NB4 (cell line): ENCODE measurements at regions not wholly inside any gene's neighbourhood (a gene's known extent, or its start where the extent isn't known, plus 50 kb on each side); places are given as distances from the start of the nearest gene placed in this dataset.

ENCODE experiments used
- CTCF ChIP-seq: IDR thresholded peaks from one replicate; pipeline ENCODE4 v1.5.1; 2012; ENCODE audit warnings: low read depth, low read length
- MYC ChIP-seq: IDR thresholded peaks from 2 replicates; pipeline ENCODE4 v1.6.1; 2011; ENCODE audit warnings: low read depth, low read length
- POLR2A ChIP-seq: IDR thresholded peaks from 2 replicates; pipeline ENCODE4 v1.6.1; 2011; ENCODE audit warnings: mild to moderate bottlenecking; ENCODE audit not compliant: insufficient read length; ENCODE audit errors: extremely low read depth
- TF ChIP-seq, protein P1 (sequence below): IDR thresholded peaks from 2 replicates; pipeline ENCODE4 v1.6.1; 2011; ENCODE audit warnings: low read depth, low read length

DNA sequence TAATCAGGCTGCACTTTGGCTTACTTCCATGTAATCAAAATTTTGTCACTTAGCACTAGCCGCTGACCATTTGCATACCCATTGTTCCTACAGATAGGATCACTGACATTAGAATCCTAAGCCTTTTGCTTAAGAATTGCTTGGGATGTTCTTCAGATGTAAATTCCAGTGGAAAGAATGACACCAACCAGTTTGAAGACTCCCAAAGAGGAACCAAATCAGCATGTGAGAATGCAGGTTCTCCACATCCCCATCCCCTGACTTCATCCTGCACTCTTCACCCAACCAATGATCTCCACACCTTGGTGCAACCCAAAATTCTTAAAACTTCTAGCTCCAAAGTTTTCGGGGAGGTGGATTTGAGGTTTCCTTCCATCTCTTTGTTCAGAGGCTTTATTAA, 345.6 kb downstream of the GPAM start:
- TF ChIP-seq CTCF = no peak
- TF ChIP-seq POLR2A = no peak
- TF ChIP-seq, protein P1, sequence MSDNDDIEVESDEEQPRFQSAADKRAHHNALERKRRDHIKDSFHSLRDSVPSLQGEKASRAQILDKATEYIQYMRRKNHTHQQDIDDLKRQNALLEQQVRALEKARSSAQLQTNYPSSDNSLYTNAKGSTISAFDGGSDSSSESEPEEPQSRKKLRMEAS = no peak
- no peak for TF ChIP-seq MYC
